ENCODE measurements at regions not wholly inside any gene's neighbourhood (a gene's known extent, or its start where the extent isn't known, plus 50 kb on each side); places are given as distances from the start of the nearest gene placed in this dataset.

DNA sequence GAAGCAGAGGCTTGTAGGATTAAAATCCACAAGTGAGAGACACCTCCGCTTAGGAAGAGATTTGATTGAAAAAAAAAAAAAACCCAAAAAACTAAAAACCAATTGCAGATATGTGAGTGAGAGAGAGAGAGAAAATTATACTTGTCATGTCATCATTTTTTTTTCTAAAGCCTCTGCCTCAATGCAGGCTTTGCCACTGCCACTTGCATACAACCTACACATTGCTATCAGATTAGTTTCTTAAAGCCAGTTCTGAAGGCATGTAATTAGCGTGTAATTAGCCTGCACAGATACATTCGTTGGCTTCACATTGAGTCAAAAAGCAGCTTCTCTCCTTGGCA is 86.1 kb upstream of the MTPN start:
- Histone ChIP-seq H2AFZ (no peak overlapping the region), H3K9me3 (ENCODE audit: low read depth) (no peaks in the 10 kb centered on the region), H3K27ac (no peak overlapping the region), H3K4me2 (ENCODE audit: unreplicated experiment) (no peak overlapping the region), H4K20me1 (ENCODE audit: insufficient read depth) (no peaks in the 10 kb centered on the region), H3K4me3 (no peak overlapping the region), H3K79me2 (ENCODE audit: insufficient read depth) (no peaks in the 10 kb centered on the region), H3K4me1 (ENCODE audit: insufficient read depth) (no peaks in the 10 kb centered on the region), H3F3A (ENCODE audit: insufficient read depth) (no peaks in the 10 kb centered on the region), H3K9me2 (ENCODE audit: insufficient read depth) (no peaks in the 10 kb centered on the region; the same call in 1 of the 2 replicates), H3K27me3 (replicated peaks; ENCODE audit: insufficient read depth) (no peaks in the 10 kb centered on the region), H3K9ac (no peak overlapping the region), H3K36me3 (ENCODE audit: low read depth) (no peaks in the 10 kb centered on the region)
- TF ChIP-seq EZH2 (IDR thresholded peaks at IDR 0.05; ENCODE audit: insufficient read depth, poor library complexity, severe bottlenecking) (no peak), EZH2phosphoT487 (IDR thresholded peaks at IDR 0.05; ENCODE audit: insufficient read depth, low read depth) (no peak)
- no peak for DNase-seq
- 12 to 18% methylated on average over 3 of the region's 3 CpGs for WGBS, 2 experiments (ENCODE audit: low coverage in 1 of 2, low lambda C conversion rate in 2 of 2, missing lambda C conversion rate in 2 of 2)
- in situ Hi-C loops (cut with MboI) = no loop called here

DNA sequence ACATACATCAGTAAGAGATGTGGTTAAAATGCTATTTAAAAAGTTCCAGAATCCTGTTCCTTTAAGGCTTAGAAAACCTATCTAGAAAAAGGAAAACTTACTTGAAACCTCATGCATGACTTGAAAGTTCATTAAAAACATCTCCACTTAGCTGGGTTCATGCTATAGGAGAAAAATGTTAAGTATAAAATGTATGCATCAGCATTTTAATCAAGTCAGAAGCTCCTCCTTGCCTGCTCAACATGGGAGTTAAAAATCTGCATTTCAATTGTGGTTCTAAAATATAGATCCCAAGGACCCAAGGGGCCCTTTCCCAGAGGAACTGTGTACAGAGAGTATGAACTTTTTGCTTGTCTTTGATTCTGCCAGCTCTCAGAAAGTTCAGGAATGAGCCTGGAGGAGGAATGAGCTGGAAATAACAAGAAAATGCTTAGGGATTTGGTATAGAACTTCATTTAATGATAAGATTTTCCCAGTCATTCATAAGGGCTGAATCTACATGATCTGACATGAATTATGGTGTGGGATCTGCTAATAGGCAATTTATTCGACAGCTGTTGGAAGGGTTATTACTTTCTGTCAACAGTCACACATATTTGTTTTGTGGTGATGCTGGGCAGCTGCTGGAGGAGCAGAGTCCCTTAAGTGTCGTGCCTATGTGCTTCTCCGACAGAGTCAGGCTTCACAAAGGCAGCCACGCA is 85.6 kb upstream of the MTPN start:
- no peaks in the 10 kb centered on the region for H3K36me3 ChIP-seq (ENCODE audit: low read depth)
- no peak for DNase-seq
- no peak overlapping the region for H3K4me3 ChIP-seq
- TF ChIP-seq EZH2 (IDR thresholded peaks at IDR 0.05; ENCODE audit: insufficient read depth, poor library complexity, severe bottlenecking) = no peak
- no peak for TF ChIP-seq EZH2phosphoT487 (IDR thresholded peaks at IDR 0.05; ENCODE audit: insufficient read depth, low read depth)
- H4K20me1 ChIP-seq (ENCODE audit: insufficient read depth) = no peaks in the 10 kb centered on the region
- H3K9me3 ChIP-seq (ENCODE audit: low read depth) = no peaks in the 10 kb centered on the region
- no peak overlapping the region for H2AFZ ChIP-seq
- no peaks in the 10 kb centered on the region; the same call in 1 of the 2 replicates for H3K9me2 ChIP-seq (ENCODE audit: insufficient read depth)
- H3K9ac ChIP-seq = no peak overlapping the region
- H3K27ac ChIP-seq = no peak overlapping the region
- H3K79me2 ChIP-seq (ENCODE audit: insufficient read depth) = no peaks in the 10 kb centered on the region
- no peaks in the 10 kb centered on the region for H3K27me3 ChIP-seq (replicated peaks; ENCODE audit: insufficient read depth)
- in situ Hi-C loops (cut with MboI) = no loop called here
- WGBS, 2 experiments (ENCODE audit: low coverage in 1 of 2, low lambda C conversion rate in 2 of 2, missing lambda C conversion rate in 2 of 2) = 3 to 5% methylated on average over 4 of the region's 4 CpGs
- H3K4me2 ChIP-seq (ENCODE audit: unreplicated experiment) = no peak overlapping the region
- H3K4me1 ChIP-seq (ENCODE audit: insufficient read depth) = no peaks in the 10 kb centered on the region
- H3F3A ChIP-seq (ENCODE audit: insufficient read depth) = no peaks in the 10 kb centered on the region

DNA sequence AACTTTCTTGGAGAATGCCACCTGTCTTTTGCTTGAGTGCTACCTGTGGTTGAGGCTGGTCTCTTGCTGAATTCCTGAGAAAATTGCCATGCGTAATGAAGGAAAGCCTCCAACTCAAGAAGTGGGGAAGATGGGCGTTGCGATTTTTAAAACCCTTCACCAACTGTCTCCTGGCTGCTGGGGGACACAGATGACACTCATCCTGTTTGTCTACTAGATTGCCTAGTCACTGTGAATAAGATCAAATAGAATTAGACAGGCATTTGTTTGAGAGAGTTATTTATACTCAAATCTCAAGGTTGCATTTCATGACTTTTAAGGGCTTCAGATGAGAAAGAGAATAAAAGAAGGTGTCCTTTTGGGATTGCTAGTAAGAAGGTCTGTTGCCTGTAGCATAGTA is 84.3 kb upstream of the MTPN start:
- Histone ChIP-seq H3K36me3 (ENCODE audit: low read depth) (no peaks in the 10 kb centered on the region), H3K9ac (no peak overlapping the region), H3K9me2 (ENCODE audit: insufficient read depth) (no peaks in the 10 kb centered on the region; the same call in 1 of the 2 replicates), H3K27ac (no peak overlapping the region), H3K9me3 (ENCODE audit: low read depth) (no peaks in the 10 kb centered on the region), H3K4me3 (no peak overlapping the region), H3K4me2 (ENCODE audit: unreplicated experiment) (no peak overlapping the region), H3K27me3 (replicated peaks; ENCODE audit: insufficient read depth) (no peaks in the 10 kb centered on the region), H3K79me2 (ENCODE audit: insufficient read depth) (no peaks in the 10 kb centered on the region), H3K4me1 (ENCODE audit: insufficient read depth) (no peaks in the 10 kb centered on the region), H3F3A (ENCODE audit: insufficient read depth) (no peaks in the 10 kb centered on the region), H4K20me1 (ENCODE audit: insufficient read depth) (no peaks in the 10 kb centered on the region), H2AFZ (no peak overlapping the region)
- TF ChIP-seq EZH2 (IDR thresholded peaks at IDR 0.05; ENCODE audit: insufficient read depth, poor library complexity, severe bottlenecking) = no peak
- no peak for TF ChIP-seq EZH2phosphoT487 (IDR thresholded peaks at IDR 0.05; ENCODE audit: insufficient read depth, low read depth)
- 79 to 80% methylated on average over 3 of the region's 3 CpGs for WGBS, 2 experiments (ENCODE audit: low coverage in 1 of 2, low lambda C conversion rate in 2 of 2, missing lambda C conversion rate in 2 of 2)
- DNase-seq = no peak
- in situ Hi-C loops (cut with MboI) = no loop called here

DNA sequence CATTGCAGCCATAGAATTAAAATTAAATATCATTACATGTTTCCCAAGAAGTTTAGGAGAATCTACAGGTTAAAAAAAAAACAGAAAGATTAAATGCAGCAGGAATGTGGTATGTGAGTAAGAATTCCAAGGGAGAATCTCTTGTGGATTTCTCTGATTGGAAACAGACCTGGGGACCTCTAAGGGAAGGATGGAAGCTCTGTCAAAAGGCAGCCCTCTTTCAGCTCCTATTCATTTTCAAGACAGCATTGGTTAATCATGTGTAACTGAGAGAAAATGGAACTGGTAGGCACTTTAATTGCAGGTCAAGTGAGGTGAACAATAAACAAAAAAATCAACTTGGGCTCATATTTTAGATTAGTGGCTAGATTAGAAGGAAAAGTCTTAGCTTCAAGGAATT is 81.4 kb upstream of the MTPN start:
- no peak overlapping the region for H3K4me2 ChIP-seq (ENCODE audit: unreplicated experiment)
- no peaks in the 10 kb centered on the region for H3F3A ChIP-seq (ENCODE audit: insufficient read depth)
- H3K4me3 ChIP-seq = no peak overlapping the region
- H3K9me2 ChIP-seq (ENCODE audit: insufficient read depth) = no peaks in the 10 kb centered on the region; the same call in 1 of the 2 replicates
- no peak for DNase-seq
- no peaks in the 10 kb centered on the region for H4K20me1 ChIP-seq (ENCODE audit: insufficient read depth)
- H3K4me1 ChIP-seq (ENCODE audit: insufficient read depth) = no peaks in the 10 kb centered on the region
- H3K79me2 ChIP-seq (ENCODE audit: insufficient read depth) = no peaks in the 10 kb centered on the region
- H3K27ac ChIP-seq = no peak overlapping the region
- no peaks in the 10 kb centered on the region for H3K27me3 ChIP-seq (replicated peaks; ENCODE audit: insufficient read depth)
- in situ Hi-C loops (cut with MboI) = no loop called here
- no peaks in the 10 kb centered on the region for H3K36me3 ChIP-seq (ENCODE audit: low read depth)
- no peak for TF ChIP-seq EZH2 (IDR thresholded peaks at IDR 0.05; ENCODE audit: insufficient read depth, poor library complexity, severe bottlenecking)
- no peak for TF ChIP-seq EZH2phosphoT487 (IDR thresholded peaks at IDR 0.05; ENCODE audit: insufficient read depth, low read depth)
- no peak overlapping the region for H3K9ac ChIP-seq
- no peak overlapping the region for H2AFZ ChIP-seq
- no peaks in the 10 kb centered on the region for H3K9me3 ChIP-seq (ENCODE audit: low read depth)

DNA sequence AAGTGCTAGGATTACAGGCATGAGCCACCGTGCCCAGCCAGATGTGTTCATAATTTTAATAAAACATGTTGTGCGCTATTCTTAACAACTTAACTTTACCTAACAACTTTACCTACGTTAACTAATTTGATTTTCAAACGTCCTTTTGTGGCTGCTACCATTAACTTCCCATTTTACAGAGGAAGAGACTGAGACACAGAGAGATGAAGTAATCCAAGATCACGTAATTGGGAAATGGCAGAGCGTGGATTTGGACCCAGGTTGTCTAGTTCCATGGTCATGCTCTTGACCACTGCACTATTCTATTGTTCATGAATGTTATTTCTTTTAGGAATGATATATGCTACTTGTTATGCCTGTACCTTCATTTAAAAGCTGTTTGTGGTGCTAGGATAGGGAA is 80.3 kb upstream of the MTPN start:
- H3K9me2 ChIP-seq (ENCODE audit: insufficient read depth) = no peaks in the 10 kb centered on the region; the same call in 1 of the 2 replicates
- no peaks in the 10 kb centered on the region for H3K4me1 ChIP-seq (ENCODE audit: insufficient read depth)
- no peaks in the 10 kb centered on the region for H3K27me3 ChIP-seq (replicated peaks; ENCODE audit: insufficient read depth)
- no peak overlapping the region for H3K4me2 ChIP-seq (ENCODE audit: unreplicated experiment)
- in situ Hi-C loops (cut with MboI) = no loop called here
- H3K27ac ChIP-seq = no peak overlapping the region
- no peak for TF ChIP-seq EZH2phosphoT487 (IDR thresholded peaks at IDR 0.05; ENCODE audit: insufficient read depth, low read depth)
- no peak for TF ChIP-seq EZH2 (IDR thresholded peaks at IDR 0.05; ENCODE audit: insufficient read depth, poor library complexity, severe bottlenecking)
- H4K20me1 ChIP-seq (ENCODE audit: insufficient read depth) = no peaks in the 10 kb centered on the region
- no peak overlapping the region for H3K4me3 ChIP-seq
- no peaks in the 10 kb centered on the region for H3K79me2 ChIP-seq (ENCODE audit: insufficient read depth)
- H3K9ac ChIP-seq = no peak overlapping the region
- H3K36me3 ChIP-seq (ENCODE audit: low read depth) = no peaks in the 10 kb centered on the region
- H2AFZ ChIP-seq = no peak overlapping the region
- no peaks in the 10 kb centered on the region for H3F3A ChIP-seq (ENCODE audit: insufficient read depth)
- no peak for DNase-seq
- no peaks in the 10 kb centered on the region for H3K9me3 ChIP-seq (ENCODE audit: low read depth)
- WGBS, 2 experiments (ENCODE audit: low coverage in 1 of 2, low lambda C conversion rate in 2 of 2, missing lambda C conversion rate in 2 of 2) = 20 to 30% methylated on average over 6 of the region's 6 CpGs

Data from GM23248 (cell line).